Activated CD4-positive, CD25-positive, alpha-beta regulatory T cell treated with anti-CD3 and anti-CD28 coated beads, Interleukin-2, amount 50 U/mL, for 72 hours (primary cell): ENCODE measurements at regions not wholly inside any gene's neighbourhood (a gene's known extent, or its start where the extent isn't known, plus 50 kb on each side); places are given as distances from the start of the nearest gene placed in this dataset.
"Not testable (repeated sequence)": the region's sequence is repeated elsewhere in the genome, so short reads cannot be mapped to it uniquely, and the experiment has no call there.

ENCODE experiments used
- DNase-seq: peaks from one replicate; pipeline ENCODE4 v3.0.0; 2021

GRCh38 chr2:207216457-207216856 is 50.7 kb upstream of the KLF7 start:
- no peak for DNase-seq

- no peak for DNase-seq
These were observed 51.7 kb upstream of the KLF7 start for GRCh38 chr2:207217442-207217841.

DNA sequence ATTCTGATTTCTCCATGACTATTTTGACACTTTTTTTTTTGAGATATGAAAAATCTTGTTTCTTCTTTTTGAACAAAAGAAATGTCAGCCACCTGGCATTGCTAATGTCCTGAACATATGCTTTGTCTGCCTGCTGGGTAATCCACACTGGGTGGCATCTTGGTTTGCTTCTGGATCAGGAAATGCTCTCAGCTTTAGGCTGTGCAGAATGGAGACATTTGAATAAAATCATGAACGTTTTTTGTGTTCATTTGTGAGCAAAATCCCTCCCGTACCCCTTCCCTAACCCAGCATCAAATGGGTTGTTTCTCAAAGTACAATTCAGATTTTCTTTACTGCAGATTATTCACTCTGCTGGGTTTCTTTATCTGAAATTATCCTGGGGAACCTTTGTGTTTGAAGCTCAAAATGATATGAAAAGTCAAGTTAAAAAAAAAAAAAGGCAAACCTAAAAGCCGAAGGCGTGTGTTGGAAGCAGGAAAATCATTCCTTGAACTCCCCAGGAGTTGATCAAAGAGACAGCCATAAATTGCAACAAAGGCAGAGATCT is 53.4 kb upstream of the KLF7 start:
- no peak for DNase-seq

DNA sequence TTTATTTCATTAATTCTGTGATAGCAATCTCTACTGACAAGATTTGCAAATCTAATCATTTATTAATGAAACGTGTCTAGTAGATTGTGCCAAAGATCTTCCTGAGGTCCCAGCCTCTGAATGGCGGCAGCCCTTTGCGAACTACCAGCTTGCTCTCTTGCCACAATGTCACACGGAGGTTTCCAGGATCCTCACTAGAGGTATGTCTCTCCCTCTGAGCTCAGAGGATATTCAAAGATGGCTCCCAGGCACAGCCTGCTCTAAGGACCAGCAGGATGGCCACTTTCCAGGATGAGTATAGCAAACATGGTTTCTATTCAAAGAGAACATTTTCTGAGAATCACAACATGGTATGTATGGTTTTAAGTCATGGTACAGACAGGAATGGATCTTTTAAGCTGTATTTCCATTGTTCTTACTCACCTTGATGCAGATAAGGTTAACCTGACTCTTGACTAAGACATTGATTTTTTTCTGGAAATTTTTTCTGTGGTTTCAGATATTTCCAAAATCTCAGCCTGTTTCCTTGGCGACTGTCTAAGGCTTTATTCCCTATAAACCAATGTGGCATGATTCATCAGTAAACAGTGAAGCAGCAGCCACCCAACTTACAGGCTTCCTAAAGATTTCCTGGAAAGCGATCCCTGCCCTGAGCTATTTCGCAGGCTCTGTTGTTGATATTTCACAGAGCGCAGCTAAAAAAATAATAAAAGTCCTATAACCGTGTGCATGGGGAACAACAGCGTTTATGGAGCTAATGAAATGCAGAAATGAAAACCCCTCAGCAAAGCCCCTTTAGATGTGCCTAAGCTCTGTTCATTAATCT is 54.1 kb upstream of the KLF7 start:
- DNase-seq, result no peak

DNA sequence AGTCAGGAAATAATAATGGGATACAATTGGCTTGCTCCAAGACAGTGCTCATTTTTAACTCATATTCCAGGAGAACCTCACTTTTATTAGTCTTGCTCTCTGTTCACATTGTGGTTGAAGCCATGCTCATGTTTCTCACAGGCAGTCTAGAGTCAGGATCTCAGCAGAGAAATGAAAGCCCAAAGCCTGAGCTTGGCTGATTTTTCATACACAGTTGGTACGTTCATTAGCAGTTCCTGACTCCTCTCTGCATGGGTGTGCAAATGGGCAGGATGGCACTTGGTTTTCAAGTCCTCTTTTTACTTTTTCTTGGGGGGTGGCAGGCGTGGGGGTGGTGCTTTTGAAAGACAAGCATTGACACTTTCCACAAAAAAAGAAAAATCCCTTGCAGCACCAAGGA is 56.0 kb upstream of the KLF7 start:
- DNase-seq, result no peak

- no peak for DNase-seq
These were observed 57.3 kb upstream of the KLF7 start for GRCh38 chr2:207223051-207223450.

- no peak for DNase-seq
These were observed 58.6 kb upstream of the KLF7 start for GRCh38 chr2:207224381-207224780.

- no peak for DNase-seq
These were observed 59.2 kb upstream of the KLF7 start for GRCh38 chr2:207224791-207225482.

- DNase-seq, result no peak
These were observed 60.0 kb upstream of the KLF7 start for GRCh38 chr2:207225773-207226172.

DNA sequence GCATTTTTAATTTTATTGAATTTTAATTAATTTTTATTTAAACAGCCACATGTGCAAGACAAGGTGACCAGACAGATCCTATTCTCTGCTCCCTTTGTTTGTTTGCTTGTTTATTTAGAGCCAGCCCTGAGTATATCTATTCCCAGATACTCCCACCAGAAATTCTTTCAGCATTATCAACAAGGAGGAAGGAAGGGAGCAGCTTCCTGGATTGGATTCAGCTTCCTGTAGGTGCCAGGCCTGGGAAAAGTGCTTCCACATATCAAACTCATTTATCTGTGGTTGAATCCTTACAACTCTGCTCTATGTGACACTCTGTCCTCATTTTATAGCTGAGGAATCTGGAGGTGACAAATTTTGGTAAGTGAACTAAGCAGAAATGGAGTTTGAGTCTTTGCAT is 60.5 kb upstream of the KLF7 start:
- no peak for DNase-seq

DNA sequence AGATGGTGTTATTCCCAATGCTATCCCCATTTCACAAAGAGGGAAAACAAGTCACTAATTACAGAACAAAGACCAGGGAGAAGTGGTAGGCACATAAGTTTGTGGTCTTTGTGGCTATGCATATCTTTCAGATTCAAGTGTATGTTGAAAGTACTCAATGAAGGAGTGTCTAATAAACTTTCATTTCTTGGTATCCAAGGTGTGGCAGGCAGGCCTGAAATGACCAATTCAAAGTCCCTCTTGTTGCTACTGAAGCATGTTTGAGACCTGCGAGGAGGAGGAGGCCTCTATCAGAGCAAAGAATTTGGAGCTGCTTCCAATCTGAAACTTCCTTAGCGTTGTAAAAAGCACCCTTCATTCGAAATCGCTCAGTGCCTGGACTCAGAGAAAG is 60.9 kb upstream of the KLF7 start:
- no peak for DNase-seq

DNA sequence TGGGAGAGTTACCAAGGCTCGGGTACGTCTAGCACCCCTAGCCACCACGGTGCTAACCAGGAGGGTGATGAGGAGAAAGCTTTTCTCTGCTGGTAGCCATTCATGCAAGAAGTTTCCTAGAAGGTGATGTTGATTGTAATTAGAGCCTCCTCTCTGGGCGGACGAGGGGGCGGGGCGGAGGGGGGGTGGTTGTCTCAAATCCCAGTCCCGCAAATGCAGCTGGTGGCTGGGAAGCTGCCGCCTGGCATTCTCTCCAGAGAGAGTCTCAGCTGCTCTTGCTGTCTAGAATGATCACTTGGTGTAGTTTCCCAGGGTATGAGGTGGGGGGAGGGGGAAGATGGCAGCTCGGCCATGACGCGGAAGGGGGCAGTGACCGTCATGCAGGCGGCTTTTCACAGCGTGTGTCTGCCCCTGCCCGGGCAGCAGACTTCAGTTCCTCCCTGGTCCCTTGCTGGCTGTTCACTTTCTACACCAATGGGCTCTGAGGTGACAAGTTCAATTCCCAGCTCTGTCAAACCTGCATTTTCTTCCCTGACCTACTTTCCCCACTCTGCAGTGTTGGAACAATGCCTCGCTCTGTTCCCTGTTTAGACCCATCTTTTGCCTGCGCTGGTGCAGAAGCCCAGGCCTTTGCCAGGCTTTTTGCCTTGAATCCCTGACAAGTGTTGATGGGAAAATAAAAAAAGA is 61.5 kb upstream of the KLF7 start:
- DNase-seq, result no peak

GRCh38 chr2:207227749-207228145 is 62.0 kb upstream of the KLF7 start:
- no peak for DNase-seq

GRCh38 chr2:207228402-207228801 is 62.7 kb upstream of the KLF7 start:
- DNase-seq, result no peak

GRCh38 chr2:207229161-207229560 is 63.4 kb upstream of the KLF7 start:
- DNase-seq, result no peak

GRCh38 chr2:207230261-207231105 is 64.7 kb upstream of the KLF7 start:
- DNase-seq, result no peak

GRCh38 chr2:207231106-207231865 is 65.5 kb upstream of the KLF7 start:
- DNase-seq, result no peak

GRCh38 chr2:207231967-207232366 is 66.2 kb upstream of the KLF7 start:
- DNase-seq, result no peak

- not testable (repeated sequence) for DNase-seq
These were observed 67.4 kb upstream of the KLF7 start for GRCh38 chr2:207233141-207233540.

GRCh38 chr2:207233731-207234130 is 68.0 kb upstream of the KLF7 start:
- no peak for DNase-seq

DNA sequence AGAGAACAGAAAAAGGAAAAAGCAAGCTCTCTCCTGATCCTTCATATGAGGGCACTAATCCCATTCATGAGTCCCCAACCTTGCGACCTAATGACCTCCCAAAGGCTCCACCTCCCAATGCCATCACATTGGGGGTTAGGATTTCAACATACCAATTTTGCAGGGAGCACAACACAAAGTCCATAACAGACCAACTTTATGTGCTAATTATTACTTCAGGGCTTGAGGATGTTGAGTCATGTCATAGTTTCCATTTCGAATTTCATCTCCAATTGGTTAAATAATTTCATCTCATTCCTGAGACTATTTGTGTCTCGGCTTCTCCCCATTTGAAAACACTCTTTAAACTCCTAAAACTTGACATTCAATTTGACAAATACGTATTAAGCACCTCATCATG is 69.9 kb upstream of the KLF7 start:
- no peak for DNase-seq
